ENCODE measurements at regions not wholly inside any gene's neighbourhood (a gene's known extent, or its start where the extent isn't known, plus 50 kb on each side); places are given as distances from the start of the nearest gene placed in this dataset.

GRCh38 chr6:163983679-163984078 is 569.2 kb downstream of the QKI start:
- Histone ChIP-seq H2AFZ (ENCODE audit: low read depth, low read length) (no peak overlapping the region), H3K27me3 (ENCODE audit: control insufficient read depth in 2 of 2, insufficient read depth in 2 of 2, low read length in 2 of 2) (peaks cover 5 to 15% of the 10 kb centered on the region in 2 experiments), H4K20me1 (replicated peaks; ENCODE audit: control insufficient read depth, insufficient read depth, low read length) (no peaks in the 10 kb centered on the region), H3K36me3 (ENCODE audit: control insufficient read depth, insufficient read depth, low read length) (no peaks in the 10 kb centered on the region), H3K27ac (ENCODE audit: extremely low read depth, low read depth, low read length) (no peak overlapping the region), H3K79me2 (ENCODE audit: control insufficient read depth, insufficient read depth, low read length) (no peaks in the 10 kb centered on the region), H3K4me1 (replicated peaks in 1 of 2; ENCODE audit: control insufficient read depth in 2 of 2, insufficient read depth in 2 of 2, low read length in 2 of 2) (no peaks in the 10 kb centered on the region), H3K9me3 (replicated peaks; ENCODE audit: control insufficient read depth, insufficient read depth, low read depth, low read length) (no peaks in the 10 kb centered on the region), H3K9me1 (ENCODE audit: control insufficient read depth, insufficient read depth, low read length) (no peaks in the 10 kb centered on the region), H3K9ac (ENCODE audit: insufficient read depth in 1 of 2, low read depth in 2 of 2, low read length in 2 of 2) (no peak overlapping the region), H3K4me3 (no peak overlapping the region), H3K4me2 (ENCODE audit: insufficient read depth, low read length) (no peak overlapping the region)
- no peak for DNase-seq (ENCODE audit: extremely low read depth in 1 of 4, low spot score in 3 of 4)
- no TSS peak for BruUV-seq (replicated peaks)
- in situ Hi-C loops (cut with MboI): no loop called here
- TF ChIP-seq ZNF695 (CRISPR knock-in tag; IDR thresholded peaks at IDR 0.05) (no peak), CBX5 (IDR thresholded peaks at IDR 0.05; ENCODE audit: borderline replicate concordance, low read depth) (no peak), NR4A1 (CRISPR knock-in tag; IDR thresholded peaks at IDR 0.05) (no peak), NR4A1 (tag; IDR thresholded peaks at IDR 0.05) (no peak), ZBTB2 (IDR thresholded peaks at IDR 0.05) (no peak), ZNF644 (tag; IDR thresholded peaks at IDR 0.05; ENCODE audit: low read depth) (no peak), NCOA6 (IDR thresholded peaks at IDR 0.05) (no peak), HSF4 (CRISPR knock-in tag; IDR thresholded peaks at IDR 0.05; ENCODE audit: borderline replicate concordance) (no peak), ZNF263 (CRISPR knock-in tag; IDR thresholded peaks at IDR 0.05; ENCODE audit: borderline replicate concordance) (no peak), NFE2 (IDR thresholded peaks at IDR 0.05; ENCODE audit: low read depth) (no peak), ZC3H8 (IDR thresholded peaks at IDR 0.05) (no peak), TSC22D4 (tag; IDR thresholded peaks at IDR 0.05) (no peak), ZBTB43 (CRISPR knock-in tag; IDR thresholded peaks at IDR 0.05) (no peak), ZNF785 (CRISPR knock-in tag; IDR thresholded peaks at IDR 0.05) (no peak), ZBTB5 (IDR thresholded peaks at IDR 0.05) (no peak), ETV1 (tag; conservative IDR thresholded peaks at IDR 0.05; ENCODE audit: low read depth) (no peak), CBFB (CRISPR knock-in tag; IDR thresholded peaks at IDR 0.05) (no peak), RFX7 (CRISPR knock-in tag; IDR thresholded peaks at IDR 0.05) (no peak), FOXO4 (CRISPR knock-in tag; IDR thresholded peaks at IDR 0.05) (no peak), KLF1 (tag; IDR thresholded peaks at IDR 0.05) (no peak)
- POLR2A ChIA-PET: no interaction called here
- FAIRE-seq: no peak
- under 1% methylated on average over 10 of the region's 10 CpGs for WGBS (ENCODE audit: insufficient coverage, low coverage, missing lambda C conversion rate)
- CTCF ChIA-PET (ENCODE audit: low intra/inter-chr PET ratio): no interaction called here
- no peak for ATAC-seq
- intact Hi-C loops (cut with micrococcal nuclease): no loop called here

All from K562 (cell line).